ENCODE measurements at regions not wholly inside any gene's neighbourhood (a gene's known extent, or its start where the extent isn't known, plus 50 kb on each side); places are given as distances from the start of the nearest gene placed in this dataset.

DNA sequence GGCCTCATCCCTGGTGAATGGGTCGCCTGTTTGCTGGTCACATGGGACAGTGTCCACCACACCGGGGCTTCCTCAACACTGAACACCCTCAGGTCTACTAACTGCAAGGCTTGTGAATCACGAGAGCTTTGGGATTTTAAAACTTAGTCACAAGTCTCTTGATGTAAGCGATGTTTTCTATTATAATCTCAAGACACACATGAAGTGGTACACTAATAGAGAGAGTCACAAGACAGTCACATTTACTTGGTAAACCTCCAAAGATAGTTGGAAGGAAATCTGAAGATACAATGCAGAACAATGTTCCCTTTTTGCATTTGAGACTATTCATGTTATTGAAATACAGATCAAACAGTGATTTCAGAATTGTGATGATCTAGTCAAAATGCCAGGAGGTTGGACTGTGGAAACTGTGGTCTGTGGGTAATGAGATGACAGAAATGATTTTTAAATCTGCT lies 233.1 kb upstream of the KLF6 start:
- Histone ChIP-seq H4K5ac (ENCODE audit: insufficient read length, low read depth, low read length) (no peak overlapping the region), H3K27ac (ENCODE audit: insufficient read length, low read depth, low read length) (no peak overlapping the region), H2BK5ac (ENCODE audit: insufficient read length, low read length) (no peak overlapping the region), H3K18ac (ENCODE audit: insufficient read length, low read depth, low read length) (no peak overlapping the region), H3K4ac (ENCODE audit: low read depth, low read length) (no peak overlapping the region), H4K8ac (replicated peaks; ENCODE audit: insufficient read length, low read depth, low read length) (no peak overlapping the region), H3K79me2 (ENCODE audit: insufficient read depth, low read length) (no peaks in the 10 kb centered on the region), H4K91ac (ENCODE audit: insufficient read length, low read depth, low read length) (no peak overlapping the region), H2BK20ac (ENCODE audit: low read depth, low read length, poor library complexity, severe bottlenecking) (no peak overlapping the region), H3K23ac (ENCODE audit: insufficient read length, low read depth, low read length) (no peak overlapping the region), H2BK15ac (ENCODE audit: low read depth, low read length) (no peak overlapping the region), H3T11ph (ENCODE audit: low read length) (no peak overlapping the region), H3K56ac (ENCODE audit: insufficient read length, low read depth, low read length) (no peak overlapping the region), H2AK5ac (ENCODE audit: insufficient read length, low read length) (no peak overlapping the region), H2BK120ac (ENCODE audit: low read depth, low read length, poor library complexity, severe bottlenecking) (no peak overlapping the region), H3K23me2 (ENCODE audit: insufficient read length, low read depth, low read length, poor library complexity, severe bottlenecking) (no peaks in the 10 kb centered on the region), H3K14ac (ENCODE audit: insufficient read depth, low read length) (no peak overlapping the region), H3K9ac (ENCODE audit: extremely low read depth, insufficient read length, low read length) (no peak overlapping the region), H2AFZ (ENCODE audit: low read length) (no peak overlapping the region), H3K4me2 (ENCODE audit: insufficient read depth, insufficient read length, low read length) (no peak overlapping the region), H2BK12ac (ENCODE audit: insufficient read length, low read depth, low read length) (no peak overlapping the region), H3K4me1 (ENCODE audit: insufficient read depth, low read length) (no peaks in the 10 kb centered on the region), H3K27me3 (ENCODE audit: insufficient read depth, low read length) (no peaks in the 10 kb centered on the region; the same call in 1 of the 2 replicates), H4K20me1 (ENCODE audit: control insufficient read depth, insufficient read depth, insufficient read length) (no peaks in the 10 kb centered on the region), H3K9me3 (ENCODE audit: control insufficient read depth, low read depth, low read length) (no peaks in the 10 kb centered on the region), H3K79me1 (ENCODE audit: insufficient read depth, low read depth, low read length, poor library complexity, severe bottlenecking) (no peaks in the 10 kb centered on the region)
- no peak for DNase-seq
- no peaks in the 10 kb centered on the region for H3K9me3 Mint-ChIP-seq
- no peak overlapping the region for H3K4me3 Mint-ChIP-seq
- no peak overlapping the region for H3K27ac Mint-ChIP-seq
- H3K27me3 Mint-ChIP-seq (ENCODE audit: low read depth): no peaks in the 10 kb centered on the region
- H3K36me3 Mint-ChIP-seq (ENCODE audit: insufficient read depth in 1 of 3, low read depth in 3 of 3): no peaks in the 10 kb centered on the region
- no CpG with 5 or more reads among the region's 4 CpGs for WGBS (ENCODE audit: extremely low coverage, insufficient read length, low lambda C conversion rate)
- no peaks in the 10 kb centered on the region for H3K4me1 Mint-ChIP-seq
- TF ChIP-seq, protein P1, sequence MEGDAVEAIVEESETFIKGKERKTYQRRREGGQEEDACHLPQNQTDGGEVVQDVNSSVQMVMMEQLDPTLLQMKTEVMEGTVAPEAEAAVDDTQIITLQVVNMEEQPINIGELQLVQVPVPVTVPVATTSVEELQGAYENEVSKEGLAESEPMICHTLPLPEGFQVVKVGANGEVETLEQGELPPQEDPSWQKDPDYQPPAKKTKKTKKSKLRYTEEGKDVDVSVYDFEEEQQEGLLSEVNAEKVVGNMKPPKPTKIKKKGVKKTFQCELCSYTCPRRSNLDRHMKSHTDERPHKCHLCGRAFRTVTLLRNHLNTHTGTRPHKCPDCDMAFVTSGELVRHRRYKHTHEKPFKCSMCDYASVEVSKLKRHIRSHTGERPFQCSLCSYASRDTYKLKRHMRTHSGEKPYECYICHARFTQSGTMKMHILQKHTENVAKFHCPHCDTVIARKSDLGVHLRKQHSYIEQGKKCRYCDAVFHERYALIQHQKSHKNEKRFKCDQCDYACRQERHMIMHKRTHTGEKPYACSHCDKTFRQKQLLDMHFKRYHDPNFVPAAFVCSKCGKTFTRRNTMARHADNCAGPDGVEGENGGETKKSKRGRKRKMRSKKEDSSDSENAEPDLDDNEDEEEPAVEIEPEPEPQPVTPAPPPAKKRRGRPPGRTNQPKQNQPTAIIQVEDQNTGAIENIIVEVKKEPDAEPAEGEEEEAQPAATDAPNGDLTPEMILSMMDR (conservative IDR thresholded peaks at IDR 0.05): no peak
